ENCODE measurements at regions not wholly inside any gene's neighbourhood (a gene's known extent, or its start where the extent isn't known, plus 50 kb on each side); places are given as distances from the start of the nearest gene placed in this dataset.

- no peak for TF ChIP-seq POLR2AphosphoS5 (IDR thresholded peaks at IDR 0.05; ENCODE audit: low read depth)
- TF ChIP-seq CTCF (conservative IDR thresholded peaks at IDR 0.05; ENCODE audit: low read depth in 2 of 2), result no peak
- no peak for TF ChIP-seq JUNB (IDR thresholded peaks at IDR 0.05; ENCODE audit: unreplicated experiment)
- TF ChIP-seq ZNF114 (CRISPR knock-in tag; IDR thresholded peaks at IDR 0.05), result no peak
- TF ChIP-seq EZH2 (IDR thresholded peaks at IDR 0.05; ENCODE audit: low read depth, unreplicated experiment), result no peak
- no peak for TF ChIP-seq REST (IDR thresholded peaks at IDR 0.05; ENCODE audit: unreplicated experiment)
- no peak for TF ChIP-seq NANOG (IDR thresholded peaks at IDR 0.05; ENCODE audit: borderline replicate concordance)
- TF ChIP-seq EZH2phosphoT487 (IDR thresholded peaks at IDR 0.05; ENCODE audit: unreplicated experiment), result no peak
- no peak for TF ChIP-seq ZNF331 (CRISPR knock-in tag; IDR thresholded peaks at IDR 0.05; ENCODE audit: low read depth)
- no peak for TF ChIP-seq CREB1 (CRISPR knock-in tag; IDR thresholded peaks at IDR 0.05; ENCODE audit: low read depth)
- TF ChIP-seq ETS1 (IDR thresholded peaks at IDR 0.05), result no peak
Measured at GRCh38 chrY:8327708-8328354, 1009.4 kb upstream of the TSPY4 start.
